ENCODE measurements at regions not wholly inside any gene's neighbourhood (a gene's known extent, or its start where the extent isn't known, plus 50 kb on each side); places are given as distances from the start of the nearest gene placed in this dataset.
A peak's percentile ranks its signal among the peaks of the same experiment; 100 is the strongest.

DNA sequence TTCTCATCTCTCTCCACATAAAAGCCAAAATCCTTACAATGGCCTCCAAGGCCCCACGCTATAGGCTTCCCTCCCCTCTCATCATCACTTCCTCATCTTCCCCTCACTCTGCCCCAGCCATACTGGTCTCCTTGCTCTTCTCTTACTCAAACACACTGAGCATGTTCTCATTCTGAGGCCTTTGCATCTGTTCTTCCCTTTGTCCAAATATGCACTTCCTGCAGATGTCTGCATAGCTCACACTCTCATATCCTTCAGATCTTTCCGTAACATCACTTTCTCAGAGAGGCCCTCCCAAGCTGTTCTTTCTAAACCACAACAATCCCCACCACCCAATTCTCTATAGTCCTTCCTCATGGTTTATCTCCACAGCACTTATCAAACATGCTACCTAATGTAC, 284.1 kb downstream of the HHIPL2 start:
- H3K36me3 Mint-ChIP-seq (ENCODE audit: insufficient read depth in 2 of 2): no peaks in the 10 kb centered on the region
- no peaks in the 10 kb centered on the region for H3K9me3 Mint-ChIP-seq
- H3K27ac Mint-ChIP-seq: no peak overlapping the region
- H3K4me3 Mint-ChIP-seq: no peak overlapping the region
- no peak for DNase-seq
- H3K4me1 Mint-ChIP-seq (ENCODE audit: low read depth): no peaks in the 10 kb centered on the region
- peak; percentile 72 to 86 for ATAC-seq (replicated peaks in 1 of 2)
- H3K27me3 Mint-ChIP-seq (ENCODE audit: low read depth): no peaks in the 10 kb centered on the region

DNA sequence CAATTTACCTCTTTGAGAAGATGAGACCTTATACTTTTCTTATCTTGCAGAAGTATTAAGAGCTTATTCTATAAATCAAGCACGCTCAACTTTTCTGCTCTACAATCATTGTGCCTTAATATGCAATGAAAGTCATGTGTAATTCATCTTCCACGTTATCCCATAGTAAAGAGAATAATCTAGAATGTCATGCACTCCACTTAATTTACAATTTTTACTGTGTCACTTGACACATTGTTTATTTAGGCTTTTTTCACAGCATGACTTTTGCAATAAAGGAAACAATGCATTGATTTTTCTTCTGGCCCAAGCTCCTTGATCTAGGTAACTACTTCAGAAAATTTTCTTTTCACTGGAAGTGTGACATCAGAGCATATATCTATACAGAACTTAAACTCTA, 290.9 kb downstream of the HHIPL2 start:
- H3K27ac Mint-ChIP-seq: no peak overlapping the region
- H3K4me3 Mint-ChIP-seq: no peak overlapping the region
- no peaks in the 10 kb centered on the region for H3K9me3 Mint-ChIP-seq
- H3K36me3 Mint-ChIP-seq (ENCODE audit: insufficient read depth in 2 of 2): no peaks in the 10 kb centered on the region
- ATAC-seq (replicated peaks in 1 of 2) (no peak), DNase-seq (no peak)
- no peaks in the 10 kb centered on the region for H3K27me3 Mint-ChIP-seq (ENCODE audit: low read depth)
- H3K4me1 Mint-ChIP-seq (ENCODE audit: low read depth): no peaks in the 10 kb centered on the region

DNA sequence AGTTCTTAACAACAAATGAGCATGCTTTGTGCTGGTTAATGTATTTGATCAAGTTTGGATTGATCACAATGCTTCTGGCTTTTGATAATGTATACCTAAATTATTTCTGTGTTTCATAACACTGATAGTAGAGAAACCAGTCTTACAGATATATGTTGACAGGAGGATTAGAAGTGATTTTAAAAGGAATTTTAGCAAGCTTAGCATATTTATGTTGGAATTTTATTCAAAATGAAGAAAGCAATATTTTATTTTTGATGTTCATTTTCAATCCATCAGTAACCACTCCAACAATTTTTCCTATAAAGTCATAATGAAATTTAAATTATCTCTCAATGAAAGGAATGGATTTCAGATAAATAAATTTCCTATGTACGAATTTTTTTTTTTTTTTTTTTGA, 291.8 kb downstream of the HHIPL2 start:
- Mint-ChIP-seq H3K27me3 (ENCODE audit: low read depth) (no peaks in the 10 kb centered on the region), H3K4me3 (no peak overlapping the region), H3K4me1 (ENCODE audit: low read depth) (peaks cover 8% of the 10 kb centered on the region), H3K27ac (no peak overlapping the region), H3K36me3 (ENCODE audit: insufficient read depth in 2 of 2) (no peaks in the 10 kb centered on the region), H3K9me3 (no peaks in the 10 kb centered on the region)
- DNase-seq (no peak), ATAC-seq (replicated peaks in 1 of 2) (no peak)

DNA sequence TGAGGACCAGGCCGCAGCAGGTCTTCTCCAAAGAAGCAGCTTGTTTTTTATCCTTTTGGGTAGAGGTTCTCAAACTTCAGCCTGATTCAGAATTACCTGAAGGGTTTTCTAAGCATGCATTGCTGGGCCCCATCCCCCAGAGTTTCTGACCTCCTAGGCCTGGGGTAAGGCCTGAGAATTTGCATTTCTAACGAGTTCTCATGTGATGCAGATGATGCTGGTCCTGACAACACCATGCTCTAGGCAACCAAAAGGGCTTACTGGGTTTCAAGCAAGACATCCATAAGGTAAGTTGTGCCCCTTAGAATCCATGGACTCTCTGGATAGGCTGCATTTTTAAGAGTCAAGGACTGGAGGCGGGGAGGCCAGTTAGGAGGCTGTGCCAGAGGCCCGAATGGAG, 295.1 kb downstream of the HHIPL2 start:
- Mint-ChIP-seq H3K4me3 (no peak overlapping the region), H3K4me1 (ENCODE audit: low read depth) (peaks cover 8% of the 10 kb centered on the region), H3K27me3 (ENCODE audit: low read depth) (no peaks in the 10 kb centered on the region), H3K27ac (no peak overlapping the region), H3K36me3 (ENCODE audit: insufficient read depth in 2 of 2) (no peaks in the 10 kb centered on the region), H3K9me3 (no peaks in the 10 kb centered on the region)
- ATAC-seq (replicated peaks in 1 of 2): no peak
- no peak for DNase-seq

DNA sequence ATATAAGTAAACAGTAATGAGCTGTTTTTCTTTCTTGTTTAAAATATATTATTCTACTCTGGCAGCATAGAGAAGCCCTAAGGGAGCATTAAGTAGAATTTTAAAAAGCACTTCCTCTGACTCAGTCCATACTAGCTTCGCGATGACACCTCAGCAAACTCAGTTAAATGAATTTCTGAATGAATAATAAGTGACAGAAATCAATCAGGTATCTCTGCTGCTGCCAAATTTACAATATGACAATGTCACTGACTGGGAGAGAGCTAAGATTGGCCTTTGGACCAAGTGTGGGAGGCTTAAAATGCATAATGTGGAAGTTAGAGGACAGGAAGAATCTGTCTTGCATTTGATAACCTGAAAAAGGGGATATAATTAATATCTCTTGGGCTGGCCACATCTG, 296.1 kb downstream of the HHIPL2 start:
- Mint-ChIP-seq H3K4me3 (no peak overlapping the region), H3K36me3 (ENCODE audit: insufficient read depth in 2 of 2) (no peaks in the 10 kb centered on the region), H3K4me1 (ENCODE audit: low read depth) (peaks cover 8% of the 10 kb centered on the region), H3K27ac (no peak overlapping the region), H3K27me3 (ENCODE audit: low read depth) (no peaks in the 10 kb centered on the region), H3K9me3 (no peaks in the 10 kb centered on the region)
- DNase-seq (no peak), ATAC-seq (replicated peaks in 1 of 2) (peak; percentile 43 to 73)

DNA sequence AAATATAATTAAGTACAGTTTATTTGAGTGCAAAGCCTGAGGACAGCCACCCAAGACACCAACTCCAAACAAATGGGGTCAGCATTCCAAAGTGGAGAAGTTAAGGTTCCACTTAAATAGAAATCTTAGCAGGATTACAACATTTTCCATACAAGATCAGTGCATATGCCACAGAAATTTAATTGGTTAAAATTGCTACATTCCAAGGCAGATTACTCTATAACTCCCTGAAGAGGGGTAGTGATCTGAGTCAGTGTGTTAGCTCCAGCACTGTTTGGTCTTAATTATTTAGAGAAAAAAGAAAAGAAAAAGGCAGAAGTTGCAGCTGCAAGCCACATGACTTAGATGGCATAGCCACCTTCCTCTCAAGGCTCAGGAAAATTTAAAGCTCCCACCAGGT, 297.5 kb downstream of the HHIPL2 start:
- Mint-ChIP-seq H3K9me3 (no peaks in the 10 kb centered on the region), H3K4me3 (no peak overlapping the region), H3K4me1 (ENCODE audit: low read depth) (peaks cover 8% of the 10 kb centered on the region), H3K36me3 (ENCODE audit: insufficient read depth in 2 of 2) (no peaks in the 10 kb centered on the region), H3K27ac (no peak overlapping the region), H3K27me3 (ENCODE audit: low read depth) (no peaks in the 10 kb centered on the region)
- DNase-seq (no peak), ATAC-seq (replicated peaks in 1 of 2) (no peak)

DNA sequence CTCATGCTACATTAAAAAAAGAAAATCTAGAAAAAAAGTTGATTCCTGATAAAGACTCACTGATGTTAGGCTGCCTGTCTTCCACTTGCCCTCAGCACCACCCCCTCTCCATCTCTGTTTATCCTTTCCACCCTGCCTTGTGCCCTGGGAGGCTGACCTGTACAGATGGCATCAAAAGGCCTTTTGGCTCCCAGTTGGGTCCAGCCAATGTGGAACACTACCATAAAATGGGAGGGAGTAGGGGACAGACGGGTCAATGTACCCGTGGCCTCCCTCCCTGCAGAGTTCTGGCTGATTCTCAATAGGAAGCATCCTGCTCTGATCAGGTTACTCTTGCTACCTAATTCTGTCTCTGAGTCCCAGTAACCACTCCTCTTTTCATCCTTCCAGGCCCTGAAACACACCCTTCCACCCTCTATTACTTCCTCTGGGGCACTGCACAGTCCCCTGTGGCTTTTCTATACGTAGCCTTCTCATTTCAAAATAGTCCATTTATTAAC, 300.0 kb downstream of the HHIPL2 start:
- ATAC-seq (replicated peaks in 1 of 2): no peak

DNA sequence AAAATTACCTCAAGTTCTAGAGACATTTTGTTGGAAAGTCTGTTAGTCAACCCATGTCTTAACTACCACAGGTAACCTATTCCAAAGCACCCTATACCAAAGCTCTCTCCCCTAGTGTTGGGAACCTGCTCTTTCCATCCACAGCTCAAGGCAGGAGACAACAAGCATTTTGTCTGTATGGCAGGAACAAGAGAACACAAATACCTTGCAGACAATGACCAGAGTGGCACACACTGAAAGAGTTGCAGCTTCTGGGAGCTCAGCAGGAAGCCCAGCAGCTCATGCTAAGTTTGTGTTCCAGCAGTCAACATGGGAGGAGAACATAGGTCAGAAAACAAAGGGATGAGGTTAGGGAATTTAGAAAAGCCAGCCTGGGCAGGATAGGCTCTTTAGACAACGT, 300.8 kb downstream of the HHIPL2 start:
- no peaks in the 10 kb centered on the region for H3K9me3 Mint-ChIP-seq
- DNase-seq (no peak), ATAC-seq (replicated peaks in 1 of 2) (no peak)
- no peaks in the 10 kb centered on the region for H3K27me3 Mint-ChIP-seq (ENCODE audit: low read depth)
- H3K4me3 Mint-ChIP-seq: no peak overlapping the region
- no peaks in the 10 kb centered on the region for H3K36me3 Mint-ChIP-seq (ENCODE audit: insufficient read depth in 2 of 2)
- no peak overlapping the region for H3K27ac Mint-ChIP-seq
- peaks cover 8% of the 10 kb centered on the region for H3K4me1 Mint-ChIP-seq (ENCODE audit: low read depth)

More for the DNA sequence above, 300.0 kb downstream of the HHIPL2 start:
- DNase-seq: no peak
- H3K4me1 Mint-ChIP-seq (ENCODE audit: low read depth): peaks cover 8% of the 10 kb centered on the region
- no peaks in the 10 kb centered on the region for H3K36me3 Mint-ChIP-seq (ENCODE audit: insufficient read depth in 2 of 2)
- H3K4me3 Mint-ChIP-seq: no peak overlapping the region
- no peaks in the 10 kb centered on the region for H3K27me3 Mint-ChIP-seq (ENCODE audit: low read depth)
- H3K9me3 Mint-ChIP-seq: no peaks in the 10 kb centered on the region
- no peak overlapping the region for H3K27ac Mint-ChIP-seq

DNA sequence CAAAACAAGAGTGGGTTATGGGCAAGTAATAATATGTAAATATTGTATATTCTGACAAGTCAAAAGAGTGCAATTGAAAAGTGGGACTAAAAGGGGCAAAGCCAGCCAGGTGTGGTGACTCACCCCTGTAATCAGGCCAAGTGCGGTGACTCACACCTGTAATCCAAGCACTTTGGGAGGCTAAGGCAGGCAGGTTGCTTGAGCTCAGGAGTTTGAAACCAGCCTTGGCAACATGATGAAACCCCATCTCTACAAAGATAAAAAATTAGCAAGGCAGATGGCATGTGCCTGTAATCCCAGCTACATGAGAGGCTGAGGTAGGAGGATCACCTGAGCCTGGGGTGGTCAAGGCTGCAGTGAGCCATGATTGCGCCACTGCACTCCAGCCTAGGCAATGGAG, 304.0 kb downstream of the HHIPL2 start:
- Mint-ChIP-seq H3K27ac (no peak overlapping the region), H3K4me3 (no peak overlapping the region), H3K27me3 (ENCODE audit: low read depth) (no peaks in the 10 kb centered on the region), H3K4me1 (ENCODE audit: low read depth) (no peaks in the 10 kb centered on the region), H3K9me3 (no peaks in the 10 kb centered on the region), H3K36me3 (ENCODE audit: insufficient read depth in 2 of 2) (no peaks in the 10 kb centered on the region)
- DNase-seq: no peak
- ATAC-seq (replicated peaks in 1 of 2): no peak

DNA sequence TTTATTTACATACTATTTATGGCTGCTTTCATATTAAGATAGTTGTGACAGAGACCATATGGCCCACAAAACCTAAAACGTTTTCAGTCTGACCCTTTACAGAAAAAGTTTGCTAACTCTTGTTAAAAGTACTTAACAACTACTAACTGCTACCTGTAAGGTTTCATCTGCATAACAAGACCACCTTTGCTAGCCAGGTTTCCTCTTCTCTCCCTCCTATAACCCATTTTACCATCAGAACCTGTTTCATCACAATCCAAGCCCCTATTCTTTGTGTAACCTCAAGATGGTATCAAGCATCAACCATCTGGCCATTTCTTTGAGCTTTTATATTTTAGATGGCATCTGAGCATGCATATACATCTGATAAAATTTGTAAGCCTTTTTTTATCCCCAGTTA, 305.4 kb downstream of the HHIPL2 start:
- Mint-ChIP-seq H3K36me3 (ENCODE audit: insufficient read depth in 2 of 2) (no peaks in the 10 kb centered on the region), H3K27me3 (ENCODE audit: low read depth) (no peaks in the 10 kb centered on the region), H3K9me3 (no peaks in the 10 kb centered on the region), H3K4me1 (ENCODE audit: low read depth) (no peaks in the 10 kb centered on the region), H3K27ac (no peak overlapping the region), H3K4me3 (no peak overlapping the region)
- no peak for ATAC-seq (replicated peaks in 1 of 2)
- no peak for DNase-seq

DNA sequence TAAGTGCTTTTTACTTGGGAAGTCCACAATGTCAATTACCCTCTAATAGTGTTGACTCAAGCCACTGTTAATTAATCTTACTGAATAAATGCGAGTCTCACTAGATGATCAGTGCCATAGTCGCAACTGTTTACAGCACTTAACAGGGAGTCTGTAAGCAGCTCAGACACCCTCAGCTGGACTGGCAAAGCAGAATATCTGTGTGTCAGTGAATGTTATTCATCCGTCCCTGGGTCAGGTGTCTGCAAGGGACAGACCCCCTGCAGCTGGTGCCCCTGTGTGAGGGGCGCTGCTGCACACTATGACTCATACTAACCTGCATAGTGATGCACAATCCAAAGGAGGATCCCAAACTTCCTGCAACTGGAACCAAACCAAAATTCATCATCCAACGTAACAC, 306.5 kb downstream of the HHIPL2 start:
- Mint-ChIP-seq H3K27ac (no peak overlapping the region), H3K27me3 (ENCODE audit: low read depth) (no peaks in the 10 kb centered on the region), H3K9me3 (no peaks in the 10 kb centered on the region), H3K36me3 (ENCODE audit: insufficient read depth in 2 of 2) (no peaks in the 10 kb centered on the region), H3K4me1 (ENCODE audit: low read depth) (no peaks in the 10 kb centered on the region), H3K4me3 (no peak overlapping the region)
- ATAC-seq (replicated peaks in 1 of 2): no peak
- DNase-seq: no peak

DNA sequence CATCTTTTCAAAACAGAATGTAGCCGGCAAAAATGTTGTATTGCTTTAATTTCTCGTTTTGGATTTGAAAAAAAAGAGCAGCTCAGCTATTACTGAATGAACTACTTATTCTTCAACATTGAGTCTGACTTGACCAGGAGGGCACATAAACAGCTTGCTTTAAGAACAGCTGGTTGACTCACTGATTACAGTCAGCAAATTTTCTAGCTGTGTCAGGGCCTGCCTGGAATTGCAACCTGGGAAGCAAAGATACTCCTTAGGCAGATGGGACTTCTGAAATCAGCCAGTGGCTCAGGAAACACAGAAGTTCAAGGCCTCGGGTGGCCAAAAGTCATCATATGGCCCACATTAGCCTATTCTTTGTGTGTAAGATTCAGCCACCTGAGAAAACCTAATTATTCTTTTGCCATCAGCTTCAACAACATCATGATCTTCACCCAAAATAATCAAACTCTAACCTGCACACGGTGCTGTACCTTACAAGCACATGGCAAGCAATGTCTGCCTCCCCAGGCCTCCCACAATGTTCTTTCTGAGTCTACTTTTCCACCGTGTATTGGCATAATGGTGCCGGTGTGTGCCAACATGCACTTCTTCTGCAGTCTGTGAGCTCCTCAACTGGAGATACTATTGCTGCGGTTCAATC, 307.2 kb downstream of the HHIPL2 start:
- no peaks in the 10 kb centered on the region for H3K4me1 Mint-ChIP-seq (ENCODE audit: low read depth)
- no peaks in the 10 kb centered on the region for H3K27me3 Mint-ChIP-seq (ENCODE audit: low read depth)
- no peak overlapping the region for H3K4me3 Mint-ChIP-seq
- H3K9me3 Mint-ChIP-seq: no peaks in the 10 kb centered on the region
- no peak for DNase-seq
- no peak overlapping the region for H3K27ac Mint-ChIP-seq
- no peaks in the 10 kb centered on the region for H3K36me3 Mint-ChIP-seq (ENCODE audit: insufficient read depth in 2 of 2)
- no peak for ATAC-seq (replicated peaks in 1 of 2)

DNA sequence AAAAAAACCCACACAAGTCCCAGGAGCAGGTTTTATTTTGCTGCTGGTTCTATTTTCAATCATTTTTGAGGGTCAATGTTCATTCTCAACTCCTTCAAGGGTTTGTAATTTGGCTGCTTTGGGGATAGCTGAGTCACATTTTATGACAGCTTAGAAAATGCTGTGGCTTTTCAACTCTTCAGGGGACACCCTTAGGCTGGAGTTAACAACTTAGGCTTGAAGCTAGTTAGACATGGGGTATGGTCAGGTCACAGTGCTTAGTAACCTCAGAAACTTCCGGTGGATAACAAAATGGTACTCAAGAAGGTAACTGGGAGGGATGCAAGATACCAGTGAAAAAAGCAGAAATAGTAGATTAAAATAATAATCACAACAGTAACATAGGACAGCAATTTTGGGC, 308.8 kb downstream of the HHIPL2 start:
- Mint-ChIP-seq H3K4me1 (ENCODE audit: low read depth) (no peaks in the 10 kb centered on the region), H3K9me3 (no peaks in the 10 kb centered on the region), H3K27me3 (ENCODE audit: low read depth) (no peaks in the 10 kb centered on the region), H3K27ac (no peak overlapping the region), H3K36me3 (ENCODE audit: insufficient read depth in 2 of 2) (no peaks in the 10 kb centered on the region), H3K4me3 (no peak overlapping the region)
- DNase-seq: no peak
- no peak for ATAC-seq (replicated peaks in 1 of 2)

DNA sequence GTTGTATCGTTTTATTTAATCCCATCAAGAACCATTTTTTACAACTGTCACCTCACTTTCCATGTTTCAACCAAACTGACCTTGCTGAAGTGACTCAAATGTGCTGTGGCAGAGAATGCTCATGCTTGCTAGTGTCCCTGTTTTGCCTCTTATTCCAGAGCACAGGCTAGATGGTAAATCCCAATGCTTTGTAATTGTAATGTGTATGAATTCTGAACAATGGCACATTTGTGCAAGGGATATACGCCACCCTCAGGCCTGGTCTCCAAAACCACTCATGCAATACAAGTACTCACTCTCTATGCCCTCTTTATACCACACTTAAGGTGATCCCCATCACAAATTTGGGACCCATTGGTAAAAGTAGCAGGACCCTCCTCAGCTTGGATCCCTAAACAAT, 313.6 kb downstream of the HHIPL2 start:
- Mint-ChIP-seq H3K27me3 (ENCODE audit: low read depth) (no peaks in the 10 kb centered on the region), H3K27ac (no peak overlapping the region), H3K4me3 (no peak overlapping the region), H3K9me3 (no peaks in the 10 kb centered on the region), H3K36me3 (ENCODE audit: insufficient read depth in 2 of 2) (no peaks in the 10 kb centered on the region), H3K4me1 (ENCODE audit: low read depth) (no peaks in the 10 kb centered on the region)
- DNase-seq: no peak
- no peak for ATAC-seq (replicated peaks in 1 of 2)

Measured in activated T-cell treated with anti-CD3 and anti-CD28 coated beads, Interleukin-2, amount 50 U/mL, for 72 hours (primary cell).